NCI-H69 (cell line): ENCODE measurements at regions not wholly inside any gene's neighbourhood (a gene's known extent, or its start where the extent isn't known, plus 50 kb on each side); places are given as distances from the start of the nearest gene placed in this dataset.

Experiments
- DNase-seq: peaks from one replicate; lab custom pipeline; 2025; lab: John Stamatoyannopoulos, UW

DNA sequence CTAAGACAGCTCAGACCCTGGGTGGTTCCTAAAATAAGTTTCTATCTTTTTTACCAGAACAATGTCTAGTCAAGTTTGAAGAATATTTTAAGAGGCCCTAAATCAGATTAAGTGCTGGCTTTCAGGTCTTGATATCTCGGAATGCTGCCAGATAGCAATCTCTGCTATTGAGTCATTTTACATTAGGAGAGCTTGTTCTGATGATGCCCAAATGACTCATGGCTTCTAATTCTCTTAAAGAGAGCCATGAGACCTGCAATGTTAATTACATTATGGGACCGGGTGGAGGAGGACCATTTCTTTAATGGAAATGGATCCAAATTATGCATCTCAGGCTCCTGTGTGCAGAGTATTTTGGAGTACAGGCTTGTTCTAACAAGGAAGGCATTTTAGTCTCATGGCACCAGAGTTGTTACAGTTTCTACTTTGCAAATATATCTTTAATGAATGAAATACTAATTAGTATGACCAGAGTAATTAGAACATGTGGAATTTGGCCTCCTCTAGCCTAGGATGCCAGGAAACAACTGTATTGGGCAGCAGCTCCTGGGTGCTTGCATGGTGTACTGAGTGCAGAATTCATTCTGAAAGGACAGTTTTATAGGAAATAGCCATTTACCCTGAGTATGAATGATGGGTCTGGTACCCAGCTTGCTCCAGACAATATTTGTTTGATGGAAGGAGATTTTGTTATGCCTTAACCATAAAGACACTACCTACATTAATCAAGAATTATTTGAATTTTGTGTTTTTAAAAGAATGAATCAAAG is 94.0 kb upstream of the SULT1C3 start:
- DNase-seq: no peak

DNA sequence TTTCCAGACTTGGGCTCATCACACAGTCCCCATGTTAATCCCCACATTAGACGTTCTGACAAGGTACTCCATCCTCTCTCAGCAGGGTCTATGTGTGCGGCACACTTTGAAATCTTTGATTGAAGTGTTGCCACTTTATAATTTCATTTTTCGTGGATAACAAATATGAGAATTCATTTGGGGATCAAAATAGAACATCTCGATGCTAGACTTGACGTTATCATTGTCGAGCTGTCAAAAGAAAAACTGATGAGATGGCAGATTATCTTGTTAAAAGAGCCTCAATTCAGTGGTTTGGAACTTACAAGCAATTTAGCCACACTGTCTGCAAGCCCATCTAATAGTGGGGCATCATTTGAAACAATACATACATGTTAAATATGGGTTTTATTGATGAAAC is 91.2 kb upstream of the SULT1C3 start:
- DNase-seq: no peak

DNA sequence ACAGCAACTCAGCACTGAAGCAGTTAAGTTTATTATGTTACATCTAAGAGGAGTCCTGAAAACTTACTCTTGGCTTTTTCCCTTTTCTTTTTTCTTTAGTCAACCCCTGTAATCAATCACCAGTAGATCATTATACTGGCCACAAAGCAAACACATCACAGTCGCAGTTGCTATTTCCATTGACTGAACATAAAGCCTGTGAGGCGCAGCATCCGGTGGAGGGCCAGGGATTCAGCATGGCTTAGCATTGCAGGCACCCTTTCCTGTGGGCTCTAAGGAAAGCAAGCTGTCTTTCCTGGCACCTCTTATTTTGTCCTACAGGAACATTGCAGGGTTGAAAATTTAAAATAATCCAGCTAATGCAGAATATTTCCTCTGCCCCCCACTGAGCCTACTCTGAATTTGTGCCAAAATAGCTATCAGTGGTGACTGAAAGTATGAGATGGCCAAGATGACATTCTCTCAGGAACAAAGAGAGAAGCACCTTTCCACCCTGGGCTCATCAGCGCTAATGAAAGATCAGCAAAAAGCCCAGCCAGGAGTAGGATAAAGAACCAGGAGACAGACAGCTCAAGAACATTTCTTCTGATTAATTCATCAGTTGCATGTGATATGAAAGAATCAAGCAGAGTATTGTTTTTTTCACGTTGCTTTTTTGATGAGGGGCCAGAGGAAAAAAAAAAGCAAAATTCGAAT is 85.3 kb upstream of the SULT1C3 start:
- DNase-seq: peak; percentile 24

- DNase-seq: no peak
These were observed 78.5 kb upstream of the SULT1C3 start for GRCh38 chr2:108161298-108161697.

DNA sequence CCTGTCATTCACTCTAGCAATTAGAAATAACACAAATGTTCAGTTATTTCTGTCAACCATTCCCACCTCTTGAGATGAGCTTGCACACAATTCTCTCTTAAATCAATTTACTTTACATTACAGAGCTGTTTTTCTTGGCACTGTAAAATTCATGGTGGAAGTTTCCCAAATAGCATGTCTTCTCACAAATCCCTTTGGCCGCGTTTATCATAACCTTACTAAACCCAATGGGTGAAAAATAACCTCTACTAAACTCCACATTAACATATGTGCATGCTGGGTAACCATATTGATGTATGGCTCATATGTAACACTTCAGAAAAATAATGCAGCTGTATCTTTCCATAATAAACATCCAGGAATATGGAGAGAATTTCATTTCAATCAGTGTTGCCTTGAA is 75.5 kb upstream of the SULT1C3 start:
- no peak for DNase-seq

- no peak for DNase-seq
These were observed 74.0 kb upstream of the SULT1C3 start for GRCh38 chr2:108165729-108166128.

DNA sequence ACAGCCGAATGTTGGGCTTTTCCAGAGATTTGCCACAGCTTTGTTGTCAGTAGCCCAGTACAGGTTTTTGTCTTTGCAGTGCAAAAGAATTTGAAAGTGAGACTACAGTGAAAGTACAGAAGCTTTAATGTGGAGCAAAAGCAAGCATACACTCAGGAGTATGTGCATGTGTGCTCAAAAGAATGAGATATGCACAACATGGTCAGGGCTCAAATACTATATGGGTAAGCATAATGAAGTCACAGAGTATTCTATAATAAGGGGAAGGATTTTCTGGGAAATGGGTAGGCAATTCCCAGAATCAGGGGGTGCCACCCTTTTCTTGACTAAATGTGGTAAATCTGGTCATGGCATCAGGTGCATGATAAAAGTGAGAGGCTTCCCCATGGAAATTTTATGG is 72.1 kb upstream of the SULT1C3 start:
- no peak for DNase-seq

GRCh38 chr2:108169982-108170625 is 69.7 kb upstream of the SULT1C3 start:
- peak; percentile 18 for DNase-seq

DNA sequence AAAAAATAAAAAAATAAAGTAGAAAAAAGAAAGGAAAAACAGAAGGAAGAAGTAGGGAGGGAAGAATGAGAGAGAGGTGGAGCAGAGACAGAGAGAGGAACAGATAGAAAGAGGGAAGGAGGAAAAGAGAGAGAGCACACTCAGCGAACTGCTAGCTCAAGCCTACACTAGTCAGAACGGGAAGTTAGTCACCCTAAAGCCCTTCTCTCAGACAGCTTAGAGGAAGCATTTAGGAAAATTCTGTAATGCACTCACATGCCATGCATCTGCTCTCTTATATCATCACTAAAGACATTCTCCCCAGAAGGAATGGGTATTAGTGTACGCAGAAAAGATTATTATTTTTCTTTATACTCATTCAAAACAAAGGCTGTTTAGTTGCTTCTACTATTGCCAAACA is 68.1 kb upstream of the SULT1C3 start:
- no peak for DNase-seq

GRCh38 chr2:108182489-108182888 is 57.3 kb upstream of the SULT1C3 start:
- peak; percentile 42 for DNase-seq

- peak; percentile 16 for DNase-seq
These were observed 55.3 kb upstream of the SULT1C3 start for GRCh38 chr2:108184419-108184818.

- no peak for DNase-seq
These were observed 50.5 kb upstream of the SULT1C3 start for GRCh38 chr2:108189316-108189715.
